A549 (cell line): ENCODE measurements at regions not wholly inside any gene's neighbourhood (a gene's known extent, or its start where the extent isn't known, plus 50 kb on each side); places are given as distances from the start of the nearest gene placed in this dataset.
"Not testable (repeated sequence)": the region's sequence is repeated elsewhere in the genome, so short reads cannot be mapped to it uniquely, and the experiment has no call there.

Experiments used
- ATAC-seq, 2 experiments: fragments of 200-7000 bp in 1 of 2; fragments of >200 bp in 1 of 2; cut with Nextera tagmentation in 1 of 2; cut with Tn5 transposase in 1 of 2; 3 replicates each; pipeline versions ENCODE4 v1.8.0 to v1.9.1; 2018 to 2020; ENCODE audit warnings: mild to moderate bottlenecking in 1 of 2, moderate library complexity in 1 of 2
- CTCF ChIA-PET: fragments of 300-600 bp; sonication (Branson Sonifier 250); formaldehyde crosslinking; extraction: SDS; loops from one replicate; lab custom pipeline; 2021; ENCODE audit warnings: antibody characterized with exemption, inconsistent platforms; lab: Yijun Ruan, JAX
- POLR2A ChIA-PET: fragments of 350-600 bp; formaldehyde crosslinking; extraction: SDS; loops from one replicate; lab custom pipeline; 2021; ENCODE audit warnings: antibody characterized with exemption, inconsistent platforms; lab: Yijun Ruan, JAX
- DNase-seq, 2 experiments: peaks; one replicate each; pipeline versions ENCODE4 v3.0.0 to v3.0.0-alpha.2; 2011 to 2016; ENCODE audit warnings: low read depth in 1 of 2, low spot score in 1 of 2
- FAIRE-seq: peaks from 2 replicates; lab custom pipeline; 2011; peaks lifted over from hg19 to GRCh38; lab: Jason Lieb, UNC
- H3K27ac ChIP-seq, 2 experiments: fragments of >200 bp; sonication (Bioruptor Twin); formaldehyde crosslinking; 3 replicates each; pipeline ENCODE4 v1.5.1; 2016 to 2017
- H3K4me1 ChIP-seq: fragments of >200 bp; sonication (Bioruptor Twin); formaldehyde crosslinking; 3 replicates; pipeline ENCODE4 v1.6.1; 2016
- H3K4me2 ChIP-seq: fragments of >200 bp; sonication (Bioruptor Twin); formaldehyde crosslinking; 3 replicates; pipeline ENCODE4 v1.6.1; 2016
- H3K4me3 ChIP-seq: fragments of >200 bp; sonication (Bioruptor Twin); formaldehyde crosslinking; 3 replicates; pipeline ENCODE4 v1.5.1; 2016
- H3K9me3 ChIP-seq: fragments of >200 bp; sonication (Bioruptor Twin); formaldehyde crosslinking; 3 replicates; pipeline ENCODE4 v1.6.1; 2016
- CTCF ChIP-seq: fragments of >200 bp; sonication (Bioruptor Twin); formaldehyde crosslinking; IDR thresholded peaks from 3 replicates; pipeline ENCODE4 v1.5.1; 2016
- MAX ChIP-seq: IDR thresholded peaks from 2 replicates; pipeline ENCODE4 v1.6.1; 2012
- RAD21 ChIP-seq, 2 experiments: fragments of >200 bp in 1 of 2; sonication (Bioruptor Twin) in 1 of 2; formaldehyde crosslinking in 1 of 2; IDR thresholded peaks in 1 of 2; conservative IDR thresholded peaks in 1 of 2; 2 replicates in 1 of 2; 3 replicates in 1 of 2; pipeline ENCODE4 v1.6.1; 2012 to 2018; ENCODE audit warnings: inconsistent platforms in 1 of 2
- SMC3 ChIP-seq: fragments of >200 bp; sonication (Bioruptor Twin); formaldehyde crosslinking; IDR thresholded peaks from 3 replicates; pipeline ENCODE4 v1.6.1; 2018; ENCODE audit warnings: inconsistent platforms
- WGBS: methylation state at CpG from one replicate; pipeline ENCODE4 v1.1.6; 2017; ENCODE audit errors: missing lambda C conversion rate; 5-methylcytosine and 5-hydroxymethylcytosine counted together

- POLR2A ChIA-PET, H3K4me2 ChIP-seq, ATAC-seq, H3K4me1 ChIP-seq, CTCF ChIA-PET, DNase-seq, H3K9me3 ChIP-seq, H3K4me3 ChIP-seq, H3K27ac ChIP-seq: not testable (repeated sequence)
- WGBS: 56% methylated on average over 1 of the region's 1 CpG
- peak; percentile 93 for FAIRE-seq
Observed at GRCh38 chr17:15802917-15803316, 70.8 kb downstream of the TBC1D26 start.

GRCh38 chr17:15806825-15807224, 74.7 kb downstream of the TBC1D26 start:
- peak; percentile 51 for FAIRE-seq
- H3K4me3 ChIP-seq, H3K27ac ChIP-seq, H3K9me3 ChIP-seq, CTCF ChIA-PET, POLR2A ChIA-PET, H3K4me1 ChIP-seq, DNase-seq, H3K4me2 ChIP-seq: not testable (repeated sequence)
- ATAC-seq: peak; percentile 51; a peak in 4 of 6 replicates
- WGBS: 77% methylated on average over 3 of the region's 4 CpGs

- H3K27ac ChIP-seq, POLR2A ChIA-PET, H3K9me3 ChIP-seq, FAIRE-seq, H3K4me3 ChIP-seq, ATAC-seq, CTCF ChIA-PET, H3K4me1 ChIP-seq, DNase-seq, H3K4me2 ChIP-seq: not testable (repeated sequence)
- WGBS: 58% methylated on average over 6 of the region's 7 CpGs
Observed at GRCh38 chr17:15813388-15813787, 81.3 kb downstream of the TBC1D26 start.

- H3K27ac ChIP-seq, H3K4me1 ChIP-seq, H3K4me3 ChIP-seq, CTCF ChIA-PET, FAIRE-seq, H3K9me3 ChIP-seq, POLR2A ChIA-PET, ATAC-seq, H3K4me2 ChIP-seq, DNase-seq: not testable (repeated sequence)
- WGBS: 29% methylated on average over 3 of the region's 3 CpGs
Observed at GRCh38 chr17:15814003-15814402, 81.9 kb downstream of the TBC1D26 start.

- H3K9me3 ChIP-seq, H3K4me3 ChIP-seq, H3K27ac ChIP-seq, H3K4me1 ChIP-seq, FAIRE-seq, POLR2A ChIA-PET, DNase-seq, H3K4me2 ChIP-seq, ATAC-seq: not testable (repeated sequence)
- WGBS: 96% methylated on average over 20 of the region's 20 CpGs
- CTCF ChIA-PET: interaction anchor here (0.6 kb wide), 1 partner anchor 150 kb away, joined by 3 read pairs; no protein-coding TSS in a partner anchor
Observed at GRCh38 chr17:15817861-15818260, 85.8 kb downstream of the TBC1D26 start.

GRCh38 chr17:15822280-15822679, 90.2 kb downstream of the TBC1D26 start:
- CTCF ChIA-PET, POLR2A ChIA-PET, FAIRE-seq, DNase-seq, H3K27ac ChIP-seq, H3K4me1 ChIP-seq, H3K4me3 ChIP-seq, H3K9me3 ChIP-seq, H3K4me2 ChIP-seq: not testable (repeated sequence)
- 52% methylated on average over 5 of the region's 5 CpGs for WGBS
- peak; percentile 16 to 28; a peak in 2 of 6 replicates for ATAC-seq

- peak; percentile 95 to 99 for ATAC-seq
- not testable (repeated sequence) for H3K9me3 ChIP-seq, H3K4me3 ChIP-seq
- Histone ChIP-seq H3K4me1 (peaks cover 17% of the 10 kb centered on the region), H3K27ac (peak overlapping the region; percentile 44 to 80; a peak in 4 of 6 replicates), H3K4me2 (peak overlapping the region; percentile 65)
- POLR2A ChIA-PET: interaction anchor here (1.6 kb wide), 1 partner anchor 170 kb away, joined by 4 read pairs; the partner anchor contains the start of genes TTC19 and ZSWIM7
- CTCF ChIA-PET: interaction anchor here (0.7 to 4.1 kb wide), 21 partner anchors 10 to 185 kb away, joined by 3 to 60 read pairs (median 4); partner anchors contain the start of genes ADORA2B, TTC19 and ZSWIM7
- 19% methylated on average over 10 of the region's 10 CpGs for WGBS
- peak; percentile 94 to 95 for TF ChIP-seq RAD21 (conservative IDR thresholded peaks at IDR 0.05 in 1 of 2, IDR thresholded peaks at IDR 0.05 in 1 of 2)
- TF ChIP-seq SMC3: peak; percentile 97
- TF ChIP-seq MAX: peak; percentile 40; the same call in 1 of the 2 replicates
- peak; percentile 92 for TF ChIP-seq CTCF
- peak; percentile 63 for FAIRE-seq
- DNase-seq: peak; percentile 10 to 85
Observed at GRCh38 chr17:15828727-15829314, 96.7 kb downstream of the TBC1D26 start.

- ATAC-seq, H3K4me2 ChIP-seq, H3K4me3 ChIP-seq, H3K9me3 ChIP-seq, FAIRE-seq, DNase-seq, POLR2A ChIA-PET: not testable (repeated sequence)
- 71% methylated on average over 4 of the region's 4 CpGs for WGBS
- peaks cover 17% of the 10 kb centered on the region for H3K4me1 ChIP-seq
- H3K27ac ChIP-seq: peak overlapping the region; percentile 31 to 43; a peak in 3 of 6 replicates
- CTCF ChIA-PET: interaction anchor here (0.7 to 4.1 kb wide), 3 partner anchors 117 to 299 kb away, joined by 3 to 60 read pairs (median 5); partner anchors contain the start of gene ADORA2B
Observed at GRCh38 chr17:15830221-15830620, 98.1 kb downstream of the TBC1D26 start.
